Hepatocyte (in vitro differentiated cells): ENCODE measurements at regions not wholly inside any gene's neighbourhood (a gene's known extent, or its start where the extent isn't known, plus 50 kb on each side); places are given as distances from the start of the nearest gene placed in this dataset.

Experiments
- CTCF ChIP-seq: fragments of 200-600 bp; sonication (generic); IDR thresholded peaks from 2 replicates; pipeline ENCODE4 v1.5.1; 2016; ENCODE audit warnings: antibody characterized with exemption, mild to moderate bottlenecking; ENCODE audit not compliant: poor library complexity
- EZH2phosphoT487 ChIP-seq: fragments of 200-600 bp; sonication (generic); IDR thresholded peaks from one replicate; pipeline ENCODE4 v1.6.1; 2018; ENCODE audit warnings: antibody characterized with exemption, mild to moderate bottlenecking, low read depth, moderate library complexity; ENCODE audit not compliant: unreplicated experiment, severe bottlenecking

- TF ChIP-seq CTCF (no peak), EZH2phosphoT487 (no peak)
Measured at GRCh38 chr1:113275083-113275482, 115.2 kb upstream of the MAGI3 start.
